ELR (cell line): ENCODE measurements at regions not wholly inside any gene's neighbourhood (a gene's known extent, or its start where the extent isn't known, plus 50 kb on each side); places are given as distances from the start of the nearest gene placed in this dataset.
A peak's percentile ranks its signal among the peaks of the same experiment; 100 is the strongest.

Experiments
- DNase-seq: peaks from one replicate; pipeline ENCODE4 v3.0.0-alpha.2; 2015; ENCODE audit warnings: low read depth

GRCh38 chr16:76612497-76612896 is 335.3 kb downstream of the CNTNAP4 start:
- no peak for DNase-seq

GRCh38 chr16:76614269-76614668 is 337.1 kb downstream of the CNTNAP4 start:
- DNase-seq, result no peak

GRCh38 chr16:76622876-76623275 is 345.7 kb downstream of the CNTNAP4 start:
- DNase-seq, result no peak

GRCh38 chr16:76634847-76635697 is 357.9 kb downstream of the CNTNAP4 start:
- DNase-seq, result no peak

GRCh38 chr16:76639685-76640289 is 362.6 kb downstream of the CNTNAP4 start:
- peak; percentile 9 for DNase-seq

GRCh38 chr16:76650582-76650981 is 373.4 kb downstream of the CNTNAP4 start:
- DNase-seq, result peak; percentile 1

GRCh38 chr16:76653390-76654026 is 376.3 kb downstream of the CNTNAP4 start:
- DNase-seq, result peak; percentile 31

- DNase-seq, result no peak
These were observed 377.1 kb downstream of the CNTNAP4 start for GRCh38 chr16:76654088-76654820.

GRCh38 chr16:76656994-76657393 is 379.8 kb downstream of the CNTNAP4 start:
- no peak for DNase-seq

- no peak for DNase-seq
These were observed 384.6 kb downstream of the CNTNAP4 start for GRCh38 chr16:76661691-76662235.

GRCh38 chr16:76665571-76666275 is 388.5 kb downstream of the CNTNAP4 start:
- no peak for DNase-seq

- no peak for DNase-seq
These were observed 391.1 kb downstream of the CNTNAP4 start for GRCh38 chr16:76668207-76668725.

- DNase-seq, result no peak
These were observed 392.1 kb downstream of the CNTNAP4 start for GRCh38 chr16:76669288-76669687.

GRCh38 chr16:76670125-76670857 is 393.1 kb downstream of the CNTNAP4 start:
- DNase-seq, result no peak

GRCh38 chr16:76676356-76676755 is 399.2 kb downstream of the CNTNAP4 start:
- no peak for DNase-seq

- DNase-seq, result no peak
These were observed 404.1 kb downstream of the CNTNAP4 start for GRCh38 chr16:76681296-76681695.

GRCh38 chr16:76683051-76683450 is 405.9 kb downstream of the CNTNAP4 start:
- no peak for DNase-seq

GRCh38 chr16:76696876-76697275 is 419.7 kb downstream of the CNTNAP4 start:
- no peak for DNase-seq

GRCh38 chr16:76705892-76706291 is 428.7 kb downstream of the CNTNAP4 start:
- DNase-seq, result no peak

GRCh38 chr16:76713191-76713590 is 436.0 kb downstream of the CNTNAP4 start:
- DNase-seq, result no peak
